SH-SY5Y (cell line): ENCODE measurements at regions not wholly inside any gene's neighbourhood (a gene's known extent, or its start where the extent isn't known, plus 50 kb on each side); places are given as distances from the start of the nearest gene placed in this dataset.

Source experiments
- GATA2 ChIP-seq: IDR thresholded peaks from 2 replicates; pipeline ENCODE4 v1.6.1; 2011; ENCODE audit warnings: mild to moderate bottlenecking, low read depth, low read length
- GATA3 ChIP-seq: IDR thresholded peaks from 2 replicates; pipeline ENCODE4 v1.6.1; 2011; ENCODE audit warnings: low read depth, mild to moderate bottlenecking, low read length, moderate library complexity

- no peak for TF ChIP-seq GATA2
- no peak for TF ChIP-seq GATA3
Observed at GRCh38 chr21:27225151-27225550, 258.3 kb upstream of the ADAMTS5 start.
